ENCODE measurements at regions not wholly inside any gene's neighbourhood (a gene's known extent, or its start where the extent isn't known, plus 50 kb on each side); places are given as distances from the start of the nearest gene placed in this dataset.

- TF ChIP-seq GATA2 (IDR thresholded peaks at IDR 0.05; ENCODE audit: low read depth, low read length) (no peak), GATA3 (IDR thresholded peaks at IDR 0.05; ENCODE audit: low read depth, low read length) (no peak)
Measured at GRCh38 chr11:130646881-130647280, 198.4 kb downstream of the ADAMTS15 start.

All from SH-SY5Y (cell line).